Coronary artery (tissue), 2 donors: ENCODE measurements at regions not wholly inside any gene's neighbourhood (a gene's known extent, or its start where the extent isn't known, plus 50 kb on each side); places are given as distances from the start of the nearest gene placed in this dataset.

Experiments used
- DNase-seq: peaks from one replicate; pipeline ENCODE4 v3.0.0-alpha.2; 2017; ENCODE audit warnings: low spot score
- H3K27ac ChIP-seq, 2 donors: fragments of 200-600 bp; sonication (generic); one replicate each; pipeline ENCODE4 v1.5.1; 2016 to 2019
- H3K4me3 ChIP-seq: fragments of 200-600 bp; sonication (generic); 2 replicates; pipeline ENCODE4 v1.5.1; 2016; ENCODE audit warnings: mild to moderate bottlenecking, moderate library complexity
- CTCF ChIP-seq: fragments of 200-600 bp; sonication (generic); IDR thresholded peaks from one replicate; pipeline ENCODE4 v1.5.1; 2019; ENCODE audit warnings: antibody characterized with exemption

- DNase-seq = no peak
- no peak overlapping the region for H3K4me3 ChIP-seq
- no peak overlapping the region for H3K27ac ChIP-seq
- TF ChIP-seq CTCF = no peak
These were observed 186.4 kb downstream of the GATA3 start for GRCh38 chr10:8240861-8241260.

- DNase-seq = no peak
- TF ChIP-seq CTCF = no peak
- Histone ChIP-seq H3K4me3 (no peak overlapping the region), H3K27ac (no peak overlapping the region)
These were observed 187.9 kb downstream of the GATA3 start for GRCh38 chr10:8242295-8242872.

- Histone ChIP-seq H3K27ac (no peak overlapping the region), H3K4me3 (no peak overlapping the region)
- no peak for TF ChIP-seq CTCF
- DNase-seq = no peak
These were observed 190.8 kb downstream of the GATA3 start for GRCh38 chr10:8245131-8245813.

GRCh38 chr10:8245814-8246142 is 191.3 kb downstream of the GATA3 start:
- Histone ChIP-seq H3K27ac (no peak overlapping the region), H3K4me3 (no peak overlapping the region)
- TF ChIP-seq CTCF = no peak
- DNase-seq = no peak

GRCh38 chr10:8246548-8246947 is 192.1 kb downstream of the GATA3 start:
- no peak overlapping the region for H3K4me3 ChIP-seq
- H3K27ac ChIP-seq = no peak overlapping the region
- DNase-seq = no peak
- no peak for TF ChIP-seq CTCF

- H3K4me3 ChIP-seq = no peak overlapping the region
- no peak for DNase-seq
- TF ChIP-seq CTCF = no peak
- H3K27ac ChIP-seq = no peak overlapping the region
These were observed 192.7 kb downstream of the GATA3 start for GRCh38 chr10:8247191-8247590.

- no peak overlapping the region for H3K27ac ChIP-seq
- no peak for DNase-seq
- H3K4me3 ChIP-seq = no peak overlapping the region
- no peak for TF ChIP-seq CTCF
These were observed 194.4 kb downstream of the GATA3 start for GRCh38 chr10:8248868-8249267.
